H54 (cell line): ENCODE measurements at regions not wholly inside any gene's neighbourhood (a gene's known extent, or its start where the extent isn't known, plus 50 kb on each side); places are given as distances from the start of the nearest gene placed in this dataset.
"Not testable (repeated sequence)": the region's sequence is repeated elsewhere in the genome, so short reads cannot be mapped to it uniquely, and the experiment has no call there.

ENCODE experiments used
- DNase-seq: peaks from one replicate; pipeline ENCODE4 v3.0.0; 2011; ENCODE audit warnings: low spot score, mixed read lengths; ENCODE audit not compliant: insufficient read length
- FAIRE-seq: peaks from 3 replicates; lab custom pipeline; 2011; peaks lifted over from hg19 to GRCh38; lab: Jason Lieb, UNC
- POLR2A ChIP-seq: IDR thresholded peaks from 2 replicates; pipeline ENCODE4 v1.6.1; 2011; ENCODE audit warnings: low read depth, mild to moderate bottlenecking, low read length

- FAIRE-seq (no peak), DNase-seq (no peak)
- TF ChIP-seq POLR2A: no peak
Observed at GRCh38 chr17:52482271-52482670, 323.8 kb upstream of the CA10 start.

GRCh38 chr17:52477824-52478699 is 319.5 kb upstream of the CA10 start:
- no peak for TF ChIP-seq POLR2A
- FAIRE-seq: no peak
- DNase-seq: no peak

DNA sequence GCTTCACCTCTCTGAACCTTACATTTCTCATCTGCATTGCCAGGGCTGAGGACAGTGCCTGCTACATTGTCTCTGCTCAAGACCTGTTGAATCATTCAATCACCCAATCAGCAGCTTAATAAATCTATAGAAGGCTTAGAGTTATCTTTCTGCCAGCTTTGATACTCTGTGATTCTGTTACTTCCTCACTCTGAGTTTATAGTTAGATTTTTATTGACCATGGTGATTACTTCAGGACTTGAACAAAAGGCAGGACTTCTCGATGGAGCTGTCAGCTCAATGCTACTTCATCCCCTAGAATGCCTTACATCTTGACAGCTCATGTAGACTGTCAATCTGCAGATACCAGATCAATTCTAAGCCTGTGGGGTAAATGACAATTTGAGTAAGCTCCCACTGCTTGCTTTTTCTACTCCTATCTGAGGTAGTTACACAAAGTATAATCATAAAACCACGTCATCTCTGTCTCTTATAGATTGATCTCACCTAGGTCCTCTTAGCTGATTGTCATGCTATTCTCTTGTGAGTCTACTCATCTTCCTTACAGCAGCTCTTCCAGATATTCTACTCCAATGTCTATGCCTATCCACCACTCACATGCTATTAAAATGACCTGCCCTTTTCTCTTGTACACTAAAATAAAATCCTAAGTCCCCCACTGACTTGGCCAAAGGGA is 318.3 kb upstream of the CA10 start:
- no peak for FAIRE-seq

DNA sequence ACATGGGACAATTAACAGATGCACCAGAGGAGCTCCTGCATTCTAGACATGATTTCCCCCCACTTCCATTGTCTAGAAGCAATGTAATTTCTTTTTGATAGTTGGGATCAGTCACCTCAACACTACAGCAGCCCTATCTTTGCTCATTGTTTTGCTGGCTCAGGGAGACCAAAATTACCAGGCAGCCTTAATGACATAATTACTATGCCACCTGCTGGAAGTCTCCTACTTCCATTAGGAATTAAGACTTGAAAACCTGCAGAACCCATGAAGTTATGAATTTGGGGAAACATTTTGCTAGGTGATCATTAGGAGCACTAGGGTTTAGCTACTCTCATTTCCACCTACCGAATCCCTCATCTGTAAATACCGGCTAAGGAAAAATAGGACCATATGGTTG is 312.0 kb upstream of the CA10 start:
- DNase-seq (no peak), FAIRE-seq (no peak)
- TF ChIP-seq POLR2A: no peak

More for the DNA sequence above, 318.3 kb upstream of the CA10 start:
- TF ChIP-seq POLR2A: no peak
- no peak for DNase-seq

- FAIRE-seq: no peak
- TF ChIP-seq POLR2A: no peak
- no peak for DNase-seq
Observed at GRCh38 chr17:52465407-52465806, 306.9 kb upstream of the CA10 start.

- DNase-seq: no peak
- FAIRE-seq: peak; percentile 27
- TF ChIP-seq POLR2A: no peak
Observed at GRCh38 chr17:52451294-52451861, 292.9 kb upstream of the CA10 start.

GRCh38 chr17:52442350-52442749 is 283.8 kb upstream of the CA10 start:
- TF ChIP-seq POLR2A: no peak
- DNase-seq: no peak
- FAIRE-seq: no peak

GRCh38 chr17:52420555-52421078 is 262.1 kb upstream of the CA10 start:
- FAIRE-seq (peak; percentile 91), DNase-seq (peak; percentile 6)
- TF ChIP-seq POLR2A: no peak

DNA sequence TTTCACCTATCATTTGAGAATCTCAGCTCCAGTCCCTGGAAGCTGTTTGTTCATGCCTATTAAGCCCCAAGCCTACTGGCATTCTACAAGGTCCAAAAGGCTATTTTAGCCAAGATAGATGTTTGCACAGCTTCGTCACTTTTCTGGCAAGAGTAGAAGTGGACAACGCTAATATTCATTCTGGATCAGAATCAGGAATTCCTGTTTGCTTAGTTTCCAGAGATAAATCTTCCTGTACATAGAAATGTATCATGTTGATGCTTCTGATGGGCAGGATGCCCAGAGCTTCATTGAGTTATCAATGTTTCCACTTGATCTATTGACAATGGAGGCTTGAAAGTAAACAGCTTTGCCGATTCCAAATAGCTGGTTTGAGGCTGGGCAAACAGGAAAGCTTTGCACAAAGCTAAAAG is 260.7 kb upstream of the CA10 start:
- DNase-seq (no peak), FAIRE-seq (peak; percentile 96)
- TF ChIP-seq POLR2A: no peak

DNA sequence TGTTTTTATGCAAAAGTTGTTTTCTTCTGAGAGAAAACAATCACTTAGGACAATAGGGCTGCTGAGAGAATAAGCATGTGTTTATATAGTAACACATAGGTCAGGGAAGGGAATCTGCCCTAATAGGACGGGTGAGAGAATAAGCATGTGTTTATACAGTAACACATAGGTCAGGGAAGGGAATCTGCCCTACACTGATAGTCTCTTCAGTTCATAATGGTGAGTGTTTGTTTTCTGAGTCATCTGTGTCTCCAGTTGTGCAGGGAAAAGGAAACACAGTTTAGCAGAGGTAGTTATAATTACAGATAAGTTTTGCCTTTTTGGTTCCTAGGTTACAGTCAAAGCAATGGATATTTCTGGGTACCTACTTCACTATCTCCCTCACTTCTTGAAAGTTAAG is 252.3 kb upstream of the CA10 start:
- TF ChIP-seq POLR2A: no peak
- peak; percentile 94 for FAIRE-seq
- DNase-seq: no peak

DNA sequence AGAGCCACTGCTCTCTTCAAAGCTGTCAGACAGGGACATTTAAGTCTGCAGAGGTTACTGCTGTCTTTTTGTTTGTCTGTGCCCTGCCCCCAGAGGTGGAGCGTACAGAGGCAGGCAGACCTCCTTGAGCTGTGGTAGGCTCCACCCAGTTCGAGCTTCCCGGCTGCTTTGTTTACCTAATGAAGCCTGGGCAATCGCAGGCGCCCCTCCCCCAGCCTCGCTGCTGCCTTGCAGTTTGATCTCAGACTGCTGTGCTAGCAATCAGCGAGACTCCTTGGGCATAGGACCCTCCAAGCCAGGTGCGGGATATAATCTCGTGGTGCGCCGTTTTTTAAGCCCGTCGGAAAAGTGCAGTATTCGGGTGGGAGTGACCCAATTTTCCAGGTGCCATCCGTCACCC is 250.7 kb upstream of the CA10 start:
- FAIRE-seq: not testable (repeated sequence)

DNA sequence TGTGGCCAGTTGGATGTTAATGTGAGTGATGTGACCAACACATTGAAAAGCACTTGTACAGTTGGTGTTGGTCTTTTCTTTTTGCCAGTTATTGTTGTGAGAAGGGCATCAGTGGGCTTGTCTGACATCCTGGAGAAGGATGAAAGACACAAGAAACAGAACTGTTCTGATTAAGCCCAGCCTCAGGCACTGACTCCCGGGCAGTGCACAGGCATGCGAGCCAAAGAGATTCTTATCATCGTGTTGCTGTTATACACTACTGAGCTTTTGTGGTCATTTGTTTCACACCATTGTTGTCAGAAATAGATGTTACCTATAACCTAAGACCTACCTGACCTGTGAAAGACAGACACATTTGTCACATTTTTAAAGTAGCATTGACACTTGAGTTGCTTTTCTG is 236.8 kb upstream of the CA10 start:
- no peak for FAIRE-seq
- no peak for DNase-seq
- no peak for TF ChIP-seq POLR2A

More for the DNA sequence above, 250.7 kb upstream of the CA10 start:
- not testable (repeated sequence) for DNase-seq

DNA sequence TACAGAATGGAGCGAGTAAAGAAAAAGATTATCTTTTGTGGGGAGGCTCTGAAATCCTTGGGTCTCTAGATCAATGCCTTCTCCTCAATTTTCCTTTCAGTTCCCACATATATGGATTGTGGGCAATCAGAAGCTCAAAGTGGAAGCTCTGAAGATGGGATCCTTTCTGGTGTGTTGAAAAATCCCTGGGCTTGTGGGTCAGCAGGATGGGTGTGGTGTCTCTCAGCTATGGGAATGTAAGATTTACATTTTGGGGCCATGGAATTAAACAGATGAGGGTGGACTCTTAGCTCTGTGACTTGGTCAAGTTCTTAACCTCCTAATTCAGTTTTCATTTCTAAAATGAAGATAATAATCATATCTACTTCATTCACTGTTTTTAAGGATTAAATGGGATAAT is 231.9 kb upstream of the CA10 start:
- TF ChIP-seq POLR2A: no peak
- DNase-seq (peak; percentile 4), FAIRE-seq (peak; percentile 91)

DNA sequence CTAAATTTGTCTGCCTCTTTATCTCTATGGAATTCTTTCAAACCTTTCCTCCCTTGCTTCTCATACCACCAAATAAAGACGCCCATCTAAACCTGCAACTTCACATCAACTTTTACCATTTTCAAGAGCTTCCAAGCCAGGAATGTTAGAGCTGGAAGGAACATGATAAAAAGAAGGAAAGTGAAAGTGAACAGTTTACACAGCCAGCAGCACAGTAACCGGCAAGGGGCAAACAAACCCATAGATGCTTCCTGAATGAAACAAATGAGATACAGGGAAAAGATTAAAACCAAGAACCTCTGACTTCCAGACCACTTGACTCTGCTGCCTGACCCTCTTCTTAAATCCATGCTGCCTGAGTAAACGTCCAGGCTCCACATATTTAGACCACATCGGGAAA is 231.1 kb upstream of the CA10 start:
- FAIRE-seq (no peak), DNase-seq (no peak)
- no peak for TF ChIP-seq POLR2A
